ENCODE measurements at regions not wholly inside any gene's neighbourhood (a gene's known extent, or its start where the extent isn't known, plus 50 kb on each side); places are given as distances from the start of the nearest gene placed in this dataset.

- no peaks in the 10 kb centered on the region for H3K27me3 ChIP-seq (ENCODE audit: control insufficient read depth in 2 of 2, insufficient read depth in 2 of 2, low read length in 2 of 2)
- H3K9ac ChIP-seq (replicated peaks; ENCODE audit: extremely low read depth, insufficient read depth, low read length) = no peak overlapping the region
- no peaks in the 10 kb centered on the region for H3K36me3 ChIP-seq (ENCODE audit: control insufficient read depth in 2 of 2, extremely low read depth in 1 of 2, insufficient read depth in 2 of 2, low read length in 2 of 2)
- no peak overlapping the region for H3K4me2 ChIP-seq (ENCODE audit: insufficient read depth, low read length)
- dilution Hi-C loops (cut with MboI; ENCODE audit: extremely low pct_ligation_motif_present, low sequenced_read_pairs) (no loop called here), intact Hi-C loops (cut with micrococcal nuclease) (no loop called here)
- BruUV-seq (replicated peaks) = no TSS peak
- DNase-seq (ENCODE audit: low read depth, low spot score) = no peak
- H3K9me3 ChIP-seq (replicated peaks; ENCODE audit: control insufficient read depth, insufficient read depth, low read length) = no peaks in the 10 kb centered on the region
- CTCF ChIA-PET = no interaction called here
- H4K20me1 ChIP-seq (replicated peaks; ENCODE audit: control insufficient read depth, extremely low read depth, insufficient read depth, low read length) = no peaks in the 10 kb centered on the region
- POLR2A ChIA-PET = no interaction called here
- no peaks in the 10 kb centered on the region for H3K4me1 ChIP-seq (ENCODE audit: control insufficient read depth, extremely low read depth, insufficient read depth, low read length)
- no peaks in the 10 kb centered on the region for H3K79me2 ChIP-seq (ENCODE audit: control insufficient read depth, insufficient read depth, low read length)
- H3K27ac ChIP-seq (ENCODE audit: insufficient read depth, low read depth, low read length) = no peak overlapping the region
- no peak for TF ChIP-seq MAX (IDR thresholded peaks at IDR 0.05; ENCODE audit: insufficient read depth, insufficient read length)
- no peak for TF ChIP-seq GATA2 (IDR thresholded peaks at IDR 0.05; ENCODE audit: insufficient read depth, insufficient read length, low read depth, low read length)
- TF ChIP-seq CTCF (IDR thresholded peaks at IDR 0.05; ENCODE audit: extremely low read depth in 1 of 2, insufficient read depth in 1 of 2, low read depth in 1 of 2, low read length in 2 of 2) = no peak
- no peak for FAIRE-seq
- H3K9me1 ChIP-seq (replicated peaks; ENCODE audit: control insufficient read depth, extremely low read depth, insufficient read depth, low read length) = no peaks in the 10 kb centered on the region
- H3K4me3 ChIP-seq (replicated peaks in 1 of 3; ENCODE audit: insufficient read depth in 1 of 3, low read depth in 1 of 3, low read length in 3 of 3) = no peak overlapping the region
- no peak overlapping the region for H2AFZ ChIP-seq (ENCODE audit: low read depth, low read length)
Measured at GRCh38 chr14:86543521-86543920, 1013.6 kb downstream of the FLRT2 start.

- Histone ChIP-seq H3K36me3 (ENCODE audit: control insufficient read depth in 2 of 2, extremely low read depth in 1 of 2, insufficient read depth in 2 of 2, low read length in 2 of 2) (no peaks in the 10 kb centered on the region), H3K79me2 (ENCODE audit: control insufficient read depth, insufficient read depth, low read length) (no peaks in the 10 kb centered on the region), H3K9me1 (replicated peaks; ENCODE audit: control insufficient read depth, extremely low read depth, insufficient read depth, low read length) (no peaks in the 10 kb centered on the region), H3K4me3 (replicated peaks in 1 of 3; ENCODE audit: insufficient read depth in 1 of 3, low read depth in 1 of 3, low read length in 3 of 3) (no peak overlapping the region), H3K4me2 (ENCODE audit: insufficient read depth, low read length) (no peak overlapping the region), H3K9me3 (replicated peaks; ENCODE audit: control insufficient read depth, insufficient read depth, low read length) (no peaks in the 10 kb centered on the region), H4K20me1 (replicated peaks; ENCODE audit: control insufficient read depth, extremely low read depth, insufficient read depth, low read length) (no peaks in the 10 kb centered on the region), H3K9ac (replicated peaks; ENCODE audit: extremely low read depth, insufficient read depth, low read length) (no peak overlapping the region), H3K4me1 (ENCODE audit: control insufficient read depth, extremely low read depth, insufficient read depth, low read length) (no peaks in the 10 kb centered on the region), H3K27ac (ENCODE audit: insufficient read depth, low read depth, low read length) (no peak overlapping the region), H2AFZ (ENCODE audit: low read depth, low read length) (no peak overlapping the region), H3K27me3 (ENCODE audit: control insufficient read depth in 2 of 2, insufficient read depth in 2 of 2, low read length in 2 of 2) (no peaks in the 10 kb centered on the region)
- no TSS peak for BruUV-seq (replicated peaks)
- CTCF ChIA-PET = no interaction called here
- no peak for FAIRE-seq
- no peak for DNase-seq (ENCODE audit: low read depth, low spot score)
- intact Hi-C loops (cut with micrococcal nuclease) = no loop called here
- TF ChIP-seq JUN (IDR thresholded peaks at IDR 0.05; ENCODE audit: borderline replicate concordance, insufficient read depth, insufficient read length, low read depth) (no peak), GATA2 (IDR thresholded peaks at IDR 0.05; ENCODE audit: insufficient read depth, insufficient read length, low read depth, low read length) (no peak), EZH2 (IDR thresholded peaks at IDR 0.05; ENCODE audit: borderline replicate concordance, low read depth, low read length, severe bottlenecking) (no peak), FOS (IDR thresholded peaks at IDR 0.05; ENCODE audit: borderline replicate concordance, insufficient read depth, low read length) (no peak), POLR2A (IDR thresholded peaks at IDR 0.05; ENCODE audit: low read depth, low read length) (no peak), MYC (IDR thresholded peaks at IDR 0.05; ENCODE audit: low read depth, low read length) (no peak), POLR2AphosphoS5 (IDR thresholded peaks at IDR 0.05; ENCODE audit: insufficient read depth, low read depth, low read length) (no peak), CTCF (IDR thresholded peaks at IDR 0.05; ENCODE audit: extremely low read depth in 1 of 2, insufficient read depth in 1 of 2, low read depth in 1 of 2, low read length in 2 of 2) (no peak), MAX (IDR thresholded peaks at IDR 0.05; ENCODE audit: insufficient read depth, insufficient read length) (no peak)
- dilution Hi-C loops (cut with MboI; ENCODE audit: extremely low pct_ligation_motif_present, low sequenced_read_pairs) = no loop called here
- POLR2A ChIA-PET = no interaction called here
Measured at GRCh38 chr14:86541972-86542371, 1012.0 kb downstream of the FLRT2 start.
